ENCODE measurements at regions not wholly inside any gene's neighbourhood (a gene's known extent, or its start where the extent isn't known, plus 50 kb on each side); places are given as distances from the start of the nearest gene placed in this dataset.

DNA sequence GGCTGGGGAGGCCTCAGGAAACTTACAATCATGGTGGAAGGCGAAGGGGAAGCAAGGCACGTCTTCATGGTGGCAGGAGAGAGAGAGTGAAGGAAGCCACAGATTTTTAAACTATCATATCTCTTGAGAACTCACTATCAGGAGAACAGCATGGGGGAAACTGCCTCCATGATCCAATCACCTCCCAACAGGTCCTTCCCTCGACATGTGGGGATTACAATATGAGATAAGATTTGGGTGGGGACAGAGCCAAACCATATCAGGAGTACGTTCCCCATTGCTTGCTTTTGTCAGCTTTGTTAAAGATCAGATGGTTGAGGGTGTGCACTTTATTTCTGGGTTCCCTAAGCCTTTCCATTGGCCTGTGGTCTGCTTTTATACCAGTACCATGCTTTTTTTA lies 53.7 kb upstream of the E2F8 start (continued):
- TF ChIP-seq, protein P1, sequence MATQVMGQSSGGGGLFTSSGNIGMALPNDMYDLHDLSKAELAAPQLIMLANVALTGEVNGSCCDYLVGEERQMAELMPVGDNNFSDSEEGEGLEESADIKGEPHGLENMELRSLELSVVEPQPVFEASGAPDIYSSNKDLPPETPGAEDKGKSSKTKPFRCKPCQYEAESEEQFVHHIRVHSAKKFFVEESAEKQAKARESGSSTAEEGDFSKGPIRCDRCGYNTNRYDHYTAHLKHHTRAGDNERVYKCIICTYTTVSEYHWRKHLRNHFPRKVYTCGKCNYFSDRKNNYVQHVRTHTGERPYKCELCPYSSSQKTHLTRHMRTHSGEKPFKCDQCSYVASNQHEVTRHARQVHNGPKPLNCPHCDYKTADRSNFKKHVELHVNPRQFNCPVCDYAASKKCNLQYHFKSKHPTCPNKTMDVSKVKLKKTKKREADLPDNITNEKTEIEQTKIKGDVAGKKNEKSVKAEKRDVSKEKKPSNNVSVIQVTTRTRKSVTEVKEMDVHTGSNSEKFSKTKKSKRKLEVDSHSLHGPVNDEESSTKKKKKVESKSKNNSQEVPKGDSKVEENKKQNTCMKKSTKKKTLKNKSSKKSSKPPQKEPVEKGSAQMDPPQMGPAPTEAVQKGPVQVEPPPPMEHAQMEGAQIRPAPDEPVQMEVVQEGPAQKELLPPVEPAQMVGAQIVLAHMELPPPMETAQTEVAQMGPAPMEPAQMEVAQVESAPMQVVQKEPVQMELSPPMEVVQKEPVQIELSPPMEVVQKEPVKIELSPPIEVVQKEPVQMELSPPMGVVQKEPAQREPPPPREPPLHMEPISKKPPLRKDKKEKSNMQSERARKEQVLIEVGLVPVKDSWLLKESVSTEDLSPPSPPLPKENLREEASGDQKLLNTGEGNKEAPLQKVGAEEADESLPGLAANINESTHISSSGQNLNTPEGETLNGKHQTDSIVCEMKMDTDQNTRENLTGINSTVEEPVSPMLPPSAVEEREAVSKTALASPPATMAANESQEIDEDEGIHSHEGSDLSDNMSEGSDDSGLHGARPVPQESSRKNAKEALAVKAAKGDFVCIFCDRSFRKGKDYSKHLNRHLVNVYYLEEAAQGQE (IDR thresholded peaks at IDR 0.05; ENCODE audit: borderline replicate concordance), result no peak
- TF ChIP-seq, protein P1 (CRISPR knock-in tag; IDR thresholded peaks at IDR 0.05; ENCODE audit: low read depth), result no peak
- TF ChIP-seq HNRNPUL1 (IDR thresholded peaks at IDR 0.05; ENCODE audit: low read length), result no peak
- no peak for TF ChIP-seq DNMT1 (IDR thresholded peaks at IDR 0.05)
- no peak for TF ChIP-seq BMI1 (IDR thresholded peaks at IDR 0.05; ENCODE audit: low read length)
- no peak for TF ChIP-seq NELFE (IDR thresholded peaks at IDR 0.05; ENCODE audit: insufficient read depth, insufficient read length)
- no peak for TF ChIP-seq ATF1 (CRISPR knock-in tag; IDR thresholded peaks at IDR 0.05)
- TF ChIP-seq ATF1 (tag; IDR thresholded peaks at IDR 0.05), result no peak
- TF ChIP-seq, protein P2, sequence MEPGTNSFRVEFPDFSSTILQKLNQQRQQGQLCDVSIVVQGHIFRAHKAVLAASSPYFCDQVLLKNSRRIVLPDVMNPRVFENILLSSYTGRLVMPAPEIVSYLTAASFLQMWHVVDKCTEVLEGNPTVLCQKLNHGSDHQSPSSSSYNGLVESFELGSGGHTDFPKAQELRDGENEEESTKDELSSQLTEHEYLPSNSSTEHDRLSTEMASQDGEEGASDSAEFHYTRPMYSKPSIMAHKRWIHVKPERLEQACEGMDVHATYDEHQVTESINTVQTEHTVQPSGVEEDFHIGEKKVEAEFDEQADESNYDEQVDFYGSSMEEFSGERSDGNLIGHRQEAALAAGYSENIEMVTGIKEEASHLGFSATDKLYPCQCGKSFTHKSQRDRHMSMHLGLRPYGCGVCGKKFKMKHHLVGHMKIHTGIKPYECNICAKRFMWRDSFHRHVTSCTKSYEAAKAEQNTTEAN (CRISPR knock-in tag; IDR thresholded peaks at IDR 0.05), result no peak
- TF ChIP-seq KLF16 (IDR thresholded peaks at IDR 0.05), result 0 out of 2 replicates have a peak, but pooled peaks have one; percentile 31
- TF ChIP-seq, protein P3, sequence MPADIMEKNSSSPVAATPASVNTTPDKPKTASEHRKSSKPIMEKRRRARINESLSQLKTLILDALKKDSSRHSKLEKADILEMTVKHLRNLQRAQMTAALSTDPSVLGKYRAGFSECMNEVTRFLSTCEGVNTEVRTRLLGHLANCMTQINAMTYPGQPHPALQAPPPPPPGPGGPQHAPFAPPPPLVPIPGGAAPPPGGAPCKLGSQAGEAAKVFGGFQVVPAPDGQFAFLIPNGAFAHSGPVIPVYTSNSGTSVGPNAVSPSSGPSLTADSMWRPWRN (IDR thresholded peaks at IDR 0.05; ENCODE audit: low read depth), result 0 out of 2 replicates have a peak, but pooled peaks have one; percentile 18
- TF ChIP-seq MTA2 (IDR thresholded peaks at IDR 0.05; ENCODE audit: low read depth), result peak; percentile 80
- TF ChIP-seq NFRKB (IDR thresholded peaks at IDR 0.05; ENCODE audit: low read depth), result no peak
- TF ChIP-seq, protein P4, sequence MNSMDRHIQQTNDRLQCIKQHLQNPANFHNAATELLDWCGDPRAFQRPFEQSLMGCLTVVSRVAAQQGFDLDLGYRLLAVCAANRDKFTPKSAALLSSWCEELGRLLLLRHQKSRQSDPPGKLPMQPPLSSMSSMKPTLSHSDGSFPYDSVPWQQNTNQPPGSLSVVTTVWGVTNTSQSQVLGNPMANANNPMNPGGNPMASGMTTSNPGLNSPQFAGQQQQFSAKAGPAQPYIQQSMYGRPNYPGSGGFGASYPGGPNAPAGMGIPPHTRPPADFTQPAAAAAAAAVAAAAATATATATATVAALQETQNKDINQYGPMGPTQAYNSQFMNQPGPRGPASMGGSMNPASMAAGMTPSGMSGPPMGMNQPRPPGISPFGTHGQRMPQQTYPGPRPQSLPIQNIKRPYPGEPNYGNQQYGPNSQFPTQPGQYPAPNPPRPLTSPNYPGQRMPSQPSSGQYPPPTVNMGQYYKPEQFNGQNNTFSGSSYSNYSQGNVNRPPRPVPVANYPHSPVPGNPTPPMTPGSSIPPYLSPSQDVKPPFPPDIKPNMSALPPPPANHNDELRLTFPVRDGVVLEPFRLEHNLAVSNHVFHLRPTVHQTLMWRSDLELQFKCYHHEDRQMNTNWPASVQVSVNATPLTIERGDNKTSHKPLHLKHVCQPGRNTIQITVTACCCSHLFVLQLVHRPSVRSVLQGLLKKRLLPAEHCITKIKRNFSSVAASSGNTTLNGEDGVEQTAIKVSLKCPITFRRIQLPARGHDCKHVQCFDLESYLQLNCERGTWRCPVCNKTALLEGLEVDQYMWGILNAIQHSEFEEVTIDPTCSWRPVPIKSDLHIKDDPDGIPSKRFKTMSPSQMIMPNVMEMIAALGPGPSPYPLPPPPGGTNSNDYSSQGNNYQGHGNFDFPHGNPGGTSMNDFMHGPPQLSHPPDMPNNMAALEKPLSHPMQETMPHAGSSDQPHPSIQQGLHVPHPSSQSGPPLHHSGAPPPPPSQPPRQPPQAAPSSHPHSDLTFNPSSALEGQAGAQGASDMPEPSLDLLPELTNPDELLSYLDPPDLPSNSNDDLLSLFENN (IDR thresholded peaks at IDR 0.05; ENCODE audit: low read depth in 2 of 2, low read length in 2 of 2), result no peak
- TF ChIP-seq DPF2 (IDR thresholded peaks at IDR 0.05), result peak; percentile 53; the same call in 1 of the 2 replicates
- TF ChIP-seq NR2F6 (CRISPR knock-in tag; IDR thresholded peaks at IDR 0.05), result no peak
- TF ChIP-seq CEBPG (CRISPR knock-in tag; IDR thresholded peaks at IDR 0.05), result no peak
- TF ChIP-seq CEBPG (tag; conservative IDR thresholded peaks at IDR 0.05 in 1 of 2, IDR thresholded peaks at IDR 0.05 in 1 of 2), result no peak
- TF ChIP-seq PHB2 (IDR thresholded peaks at IDR 0.05; ENCODE audit: low read depth), result no peak
